CD4-positive, alpha-beta T cell treated with Interleukin-1 beta for 1 hour (primary cell): ENCODE measurements at regions not wholly inside any gene's neighbourhood (a gene's known extent, or its start where the extent isn't known, plus 50 kb on each side); places are given as distances from the start of the nearest gene placed in this dataset.
"Not testable (repeated sequence)": the region's sequence is repeated elsewhere in the genome, so short reads cannot be mapped to it uniquely, and the experiment has no call there.

ENCODE experiments used
- DNase-seq, 2 donors: peaks; one replicate each; pipeline ENCODE4 v3.0.0-alpha.2; 2020 to 2022

- not testable (repeated sequence) for DNase-seq
Observed at GRCh38 chr9:2397875-2398274, 223.7 kb upstream of the VLDLR start.

DNA sequence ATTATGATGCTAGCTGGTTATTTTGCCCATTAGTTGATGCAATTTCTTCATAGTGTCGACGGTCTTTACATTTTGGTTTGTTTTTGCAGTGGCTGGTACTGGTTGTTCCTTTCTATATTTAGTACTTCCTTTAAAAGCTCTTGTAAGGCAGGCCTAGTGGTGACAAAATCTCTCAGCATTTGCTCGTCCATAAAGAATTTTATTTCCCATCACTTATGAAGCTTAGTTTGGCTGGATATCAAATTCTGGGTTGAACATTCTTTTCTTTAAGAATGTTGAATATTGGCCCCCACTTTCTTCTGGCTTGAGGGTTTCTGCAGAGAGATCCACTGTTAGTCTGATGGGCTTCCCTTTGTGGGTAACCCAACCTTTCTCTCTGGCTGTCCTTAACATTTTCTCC lies 219.8 kb upstream of the VLDLR start:
- DNase-seq: not testable (repeated sequence)

GRCh38 chr9:2403701-2404100 lies 217.9 kb upstream of the VLDLR start:
- DNase-seq: no peak

GRCh38 chr9:2406252-2406651 lies 215.3 kb upstream of the VLDLR start:
- DNase-seq: no peak

DNA sequence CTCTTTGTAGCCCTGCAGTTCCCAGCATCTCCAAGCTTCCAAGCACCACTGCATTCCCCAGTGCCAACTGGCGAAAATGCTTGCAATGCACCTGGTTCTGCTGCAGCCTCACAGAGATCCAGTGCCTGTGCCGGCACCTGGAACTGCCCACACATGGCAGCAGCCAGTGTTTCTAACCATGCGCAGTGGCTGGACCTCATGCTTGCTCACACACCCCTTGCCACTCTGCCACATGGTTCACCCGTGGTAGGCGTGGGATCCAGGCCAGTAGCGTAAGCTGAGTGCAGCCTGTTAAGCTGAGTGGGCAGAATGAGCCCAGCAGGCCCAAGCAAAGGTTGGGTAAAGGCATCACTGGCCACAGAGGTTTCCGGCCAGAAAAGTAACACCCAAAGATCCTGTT lies 214.1 kb upstream of the VLDLR start:
- DNase-seq: no peak

GRCh38 chr9:2411459-2412215 lies 209.9 kb upstream of the VLDLR start:
- DNase-seq: no peak

GRCh38 chr9:2413160-2413805 lies 208.3 kb upstream of the VLDLR start:
- DNase-seq: no peak

DNA sequence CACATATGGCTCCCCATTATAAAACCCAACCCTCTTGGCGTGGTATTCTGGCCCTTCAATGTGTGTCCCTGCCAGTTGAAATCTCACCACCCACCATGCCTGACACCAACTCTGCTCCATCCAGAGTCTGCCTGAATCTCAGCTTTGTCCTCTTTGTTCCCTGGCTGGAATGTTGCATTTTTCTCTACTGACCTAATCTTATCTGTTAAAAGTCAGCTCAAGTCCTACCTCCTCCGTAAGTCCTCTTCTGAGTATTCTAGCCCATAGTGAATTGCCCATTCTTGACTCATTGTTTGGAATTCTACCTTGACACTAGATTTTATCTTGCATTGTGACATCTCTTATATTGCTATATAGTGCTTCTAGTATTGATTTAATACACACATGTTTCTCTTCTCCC lies 207.1 kb upstream of the VLDLR start:
- DNase-seq: no peak

- DNase-seq: no peak
Observed at GRCh38 chr9:2415326-2415725, 206.3 kb upstream of the VLDLR start.

GRCh38 chr9:2417730-2418129 lies 203.9 kb upstream of the VLDLR start:
- no peak for DNase-seq

GRCh38 chr9:2418619-2419018 lies 203.0 kb upstream of the VLDLR start:
- DNase-seq: no peak

- DNase-seq: no peak
Observed at GRCh38 chr9:2419347-2419746, 202.2 kb upstream of the VLDLR start.

DNA sequence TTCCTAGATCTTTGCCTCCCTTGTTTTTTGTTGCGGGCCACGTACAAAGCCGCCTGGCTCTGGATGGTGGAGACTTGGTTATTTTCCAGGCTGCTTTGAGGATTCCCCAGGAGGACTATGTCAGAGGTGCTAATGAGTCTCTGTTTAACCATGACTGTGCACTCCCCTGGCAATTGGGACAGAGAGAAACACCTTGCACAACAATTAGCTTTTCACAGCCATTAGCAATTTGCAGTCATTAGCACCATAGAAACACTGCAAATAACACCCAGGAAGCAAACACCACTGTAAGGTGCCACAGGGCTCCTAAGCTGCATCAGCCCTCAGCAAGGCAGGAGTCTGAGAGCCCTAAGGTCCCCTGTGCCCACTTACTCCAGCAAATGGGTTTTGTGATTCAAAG lies 201.0 kb upstream of the VLDLR start:
- no peak for DNase-seq

- no peak for DNase-seq
Observed at GRCh38 chr9:2424619-2425033, 197.0 kb upstream of the VLDLR start.

DNA sequence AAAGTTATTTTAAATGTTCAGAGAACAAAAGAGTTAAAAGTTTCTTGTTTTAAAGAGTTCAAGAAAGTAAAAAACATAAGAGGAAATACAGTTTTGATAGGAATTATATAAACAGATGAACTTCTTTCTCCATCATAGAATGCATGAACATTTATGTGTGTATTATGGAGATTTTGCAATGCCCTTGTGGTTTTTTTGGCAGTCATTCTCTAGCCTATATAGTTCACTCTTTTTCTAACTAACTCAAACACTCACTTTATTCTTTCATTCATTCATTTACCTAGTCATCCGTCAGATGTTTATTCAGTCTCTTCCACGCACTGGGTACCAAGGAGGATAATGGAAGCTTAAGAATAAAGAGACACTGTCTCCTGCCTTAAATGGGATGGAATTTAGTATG lies 195.9 kb upstream of the VLDLR start:
- no peak for DNase-seq

DNA sequence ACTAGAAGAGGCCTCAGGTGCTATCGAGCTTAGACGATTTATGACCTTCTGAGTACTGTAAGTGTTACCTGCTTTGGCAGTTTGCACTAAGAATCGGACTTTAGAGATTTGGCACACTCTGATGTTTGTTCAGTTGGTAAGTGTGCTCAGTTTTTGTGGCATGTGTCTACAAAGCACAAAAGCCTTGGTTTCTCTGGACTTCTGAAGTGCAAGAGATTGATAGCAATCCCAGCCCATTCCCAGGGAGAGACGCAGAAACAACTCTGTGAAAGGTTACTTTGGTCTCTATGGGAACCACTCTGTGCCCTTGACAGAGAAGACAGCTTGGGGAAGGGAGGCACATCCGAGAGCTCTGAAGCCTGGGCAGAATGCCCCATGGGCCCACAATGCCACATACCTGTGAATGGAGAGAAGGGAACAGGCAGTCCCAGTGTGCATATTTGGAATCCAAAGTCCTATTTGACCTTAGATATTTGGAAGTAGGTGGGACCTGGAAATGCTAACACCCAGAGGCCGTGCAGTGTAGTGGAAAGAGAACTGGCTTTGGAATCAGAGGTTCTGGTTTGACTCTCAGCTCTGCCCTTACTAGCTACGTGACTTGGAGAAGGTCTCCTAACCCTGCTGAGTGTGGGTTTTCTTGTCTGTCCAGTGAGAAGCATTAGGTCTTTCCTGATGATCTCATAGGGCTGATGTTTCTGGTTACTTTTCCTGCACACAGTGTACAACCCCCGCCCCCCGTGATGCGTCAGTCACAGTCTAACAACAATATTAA lies 194.3 kb upstream of the VLDLR start:
- DNase-seq: no peak

DNA sequence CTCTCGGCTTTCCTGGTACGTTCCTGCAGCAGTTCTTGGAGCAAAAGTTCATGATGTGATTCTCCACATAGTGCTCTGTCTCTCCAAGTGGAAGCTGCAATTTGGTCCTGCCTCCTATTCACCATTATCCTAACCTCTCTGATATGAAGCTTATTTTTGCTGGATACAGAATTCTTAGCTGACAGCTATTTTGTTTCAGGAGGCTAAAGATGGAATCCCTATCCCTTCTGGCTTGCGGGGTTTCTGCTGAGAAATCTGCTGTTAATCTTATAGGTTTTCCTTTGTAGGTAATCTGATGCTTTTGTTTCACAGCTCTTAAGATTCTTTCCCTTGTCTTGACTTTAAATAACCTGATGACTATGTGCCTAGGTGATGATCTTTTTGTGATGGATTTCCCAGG lies 181.6 kb upstream of the VLDLR start:
- no peak for DNase-seq

DNA sequence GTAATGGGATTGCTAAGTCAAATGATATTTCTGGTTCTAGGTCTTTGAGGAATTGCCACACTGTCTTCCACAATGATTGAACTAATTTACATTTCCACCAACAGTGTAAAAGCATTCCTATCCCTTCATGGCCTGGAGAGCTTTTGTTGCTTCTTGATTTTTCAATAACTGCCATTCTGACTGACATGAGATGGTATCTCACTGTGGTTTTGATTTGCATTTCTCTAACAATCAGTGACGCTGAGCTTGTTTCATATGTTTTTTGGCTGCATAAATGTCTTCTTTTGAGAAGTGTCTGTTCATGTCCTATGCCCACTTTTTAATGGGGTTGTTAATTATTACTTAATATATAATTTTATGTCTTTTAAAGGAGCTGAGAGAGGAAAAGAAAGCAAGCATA lies 177.7 kb upstream of the VLDLR start:
- not testable (repeated sequence) for DNase-seq

DNA sequence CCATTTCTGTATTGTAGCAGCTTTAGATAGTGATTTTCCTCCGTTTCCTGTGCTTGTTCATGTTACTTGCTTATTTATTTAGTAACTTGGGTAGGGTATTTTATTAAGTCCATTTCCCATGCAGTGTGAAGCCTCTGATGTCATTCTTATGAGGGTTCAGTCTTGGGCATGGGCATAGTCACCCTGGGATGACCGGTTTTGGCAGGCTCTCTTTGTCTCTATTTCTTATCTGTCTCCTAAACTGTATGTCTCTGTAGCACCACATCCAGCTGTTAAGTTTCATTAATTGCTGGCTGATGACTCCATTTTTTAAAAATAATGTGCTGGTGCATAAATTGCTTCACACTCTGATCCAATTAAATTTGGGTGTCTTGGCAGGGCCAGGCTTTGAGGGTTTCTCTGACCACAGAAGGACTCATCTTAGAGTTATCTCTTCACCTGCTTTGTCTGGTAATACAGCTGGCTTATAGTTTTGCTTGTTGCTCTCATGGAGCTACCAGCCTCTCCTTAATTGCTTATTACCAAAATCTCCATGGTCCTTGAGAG lies 173.3 kb upstream of the VLDLR start:
- no peak for DNase-seq

DNA sequence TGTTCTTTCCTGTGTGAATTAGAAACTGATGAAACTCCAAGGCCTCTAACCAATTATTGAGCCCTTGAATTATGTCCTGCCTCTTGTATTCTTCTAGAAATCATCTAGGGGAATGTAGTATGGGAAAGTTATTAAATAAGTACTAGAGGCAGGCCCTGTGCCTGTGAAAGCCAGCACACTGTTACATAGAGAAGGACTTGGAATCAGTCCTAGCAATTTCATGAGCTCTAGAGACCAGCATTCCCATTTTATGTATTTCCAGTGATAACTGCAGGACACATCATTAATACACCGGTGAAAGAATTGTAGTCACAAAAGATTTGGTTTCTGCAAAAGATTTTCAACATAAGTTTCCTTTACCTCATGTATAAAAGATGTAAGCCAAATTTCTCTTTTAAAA lies 168.5 kb upstream of the VLDLR start:
- no peak for DNase-seq

- DNase-seq: no peak
Observed at GRCh38 chr9:2453701-2454100, 167.9 kb upstream of the VLDLR start.

- no peak for DNase-seq
Observed at GRCh38 chr9:2459756-2460155, 161.8 kb upstream of the VLDLR start.

DNA sequence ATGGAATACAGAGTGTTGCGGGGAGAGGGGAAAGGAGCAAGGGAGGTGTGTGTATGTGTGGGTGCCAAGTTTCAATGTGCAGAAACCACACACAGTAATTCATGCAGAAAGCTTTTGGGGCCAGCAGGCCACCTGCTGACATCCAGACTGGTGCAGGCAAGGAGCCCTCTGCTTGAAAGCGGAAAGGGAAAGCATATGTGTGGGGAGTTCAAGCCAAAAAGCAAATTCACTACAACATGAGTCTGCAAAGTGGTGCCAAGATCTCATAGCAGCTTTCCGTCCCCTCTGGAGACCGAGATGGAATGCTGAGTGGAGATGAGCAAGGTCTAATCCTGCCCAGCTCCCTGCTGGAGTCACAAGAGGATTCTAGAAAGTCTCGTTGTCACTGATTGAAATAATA lies 159.7 kb upstream of the VLDLR start:
- no peak for DNase-seq

GRCh38 chr9:2464624-2465023 lies 157.0 kb upstream of the VLDLR start:
- DNase-seq: no peak
